Right atrium auricular region (tissue), 2 donors: ENCODE measurements at regions not wholly inside any gene's neighbourhood (a gene's known extent, or its start where the extent isn't known, plus 50 kb on each side); places are given as distances from the start of the nearest gene placed in this dataset.

Experiments used
- DNase-seq: peaks from one replicate; pipeline ENCODE4 v3.0.0-alpha.2; 2019; ENCODE audit warnings: low spot score
- H3K27ac ChIP-seq, 2 donors: fragments of 200-600 bp; sonication (generic); 1 replicate in 1 of 2; 2 replicates in 1 of 2; pipeline ENCODE4 v1.5.1; 2016 to 2019
- H3K27me3 ChIP-seq, 2 donors: fragments of 200-600 bp; sonication (generic); one replicate each; pipeline versions ENCODE4 v1.5.1 to v1.6.0; 2017 to 2019
- H3K36me3 ChIP-seq: fragments of 200-600 bp; sonication (generic); one replicate; pipeline ENCODE4 v1.5.1; 2016
- H3K4me1 ChIP-seq, 2 donors: fragments of 200-600 bp; sonication (generic); one replicate each; pipeline versions ENCODE4 v1.5.1 to v1.6.0; 2017 to 2019
- H3K4me3 ChIP-seq, 2 donors: fragments of 200-600 bp; sonication (generic); 1 replicate in 1 of 2; 2 replicates in 1 of 2; pipeline ENCODE4 v1.5.1; 2017 to 2019; ENCODE audit warnings: mild to moderate bottlenecking in 1 of 2, moderate library complexity in 1 of 2
- H3K9me3 ChIP-seq, 2 donors: fragments of 200-600 bp; sonication (generic); one replicate each; pipeline ENCODE4 v1.5.1; 2019
- CTCF ChIP-seq, 2 donors: fragments of 200-600 bp; sonication (generic); IDR thresholded peaks; one replicate each; pipeline ENCODE4 v1.5.1; 2019; ENCODE audit warnings: antibody characterized with exemption in 2 of 2

- no peak for TF ChIP-seq CTCF (IDR thresholded peaks at IDR 0.05)
- Histone ChIP-seq H3K27ac (no peak overlapping the region), H3K36me3 (no peaks in the 10 kb centered on the region), H3K9me3 (no peaks in the 10 kb centered on the region), H3K4me1 (no peaks in the 10 kb centered on the region), H3K4me3 (no peak overlapping the region), H3K27me3 (no peaks in the 10 kb centered on the region)
- no peak for DNase-seq
These were observed 170.6 kb upstream of the STXBP6 start for GRCh38 chr14:25220514-25220913.

GRCh38 chr14:25215607-25216006, 165.7 kb upstream of the STXBP6 start:
- peaks cover 0 to 5% of the 10 kb centered on the region in 2 donors for H3K9me3 ChIP-seq
- H3K36me3 ChIP-seq, result no peaks in the 10 kb centered on the region
- DNase-seq, result no peak

GRCh38 chr14:25197885-25198284, 147.9 kb upstream of the STXBP6 start:
- TF ChIP-seq CTCF (IDR thresholded peaks at IDR 0.05), result no peak
- no peak overlapping the region for H3K4me3 ChIP-seq
- H3K9me3 ChIP-seq, result peaks cover 0 to 6% of the 10 kb centered on the region in 2 donors
- H3K27me3 ChIP-seq, result no peaks in the 10 kb centered on the region
- H3K27ac ChIP-seq, result no peak overlapping the region
- no peak for DNase-seq
- H3K36me3 ChIP-seq, result no peaks in the 10 kb centered on the region
- H3K4me1 ChIP-seq, result no peaks in the 10 kb centered on the region

More at GRCh38 chr14:25215607-25216006, 165.7 kb upstream of the STXBP6 start:
- no peak for TF ChIP-seq CTCF (IDR thresholded peaks at IDR 0.05)
- H3K4me3 ChIP-seq, result no peak overlapping the region
- H3K4me1 ChIP-seq, result no peaks in the 10 kb centered on the region
- no peak overlapping the region for H3K27ac ChIP-seq
- no peaks in the 10 kb centered on the region for H3K27me3 ChIP-seq

- Histone ChIP-seq H3K4me3 (no peak overlapping the region), H3K9me3 (no peaks in the 10 kb centered on the region), H3K27me3 (no peaks in the 10 kb centered on the region), H3K4me1 (no peaks in the 10 kb centered on the region), H3K27ac (no peak overlapping the region), H3K36me3 (no peaks in the 10 kb centered on the region)
- no peak for DNase-seq
- no peak for TF ChIP-seq CTCF (IDR thresholded peaks at IDR 0.05)
These were observed 130.3 kb upstream of the STXBP6 start for GRCh38 chr14:25180221-25180620.

GRCh38 chr14:25178255-25178654, 128.3 kb upstream of the STXBP6 start:
- H3K36me3 ChIP-seq, result no peaks in the 10 kb centered on the region
- no peaks in the 10 kb centered on the region for H3K27me3 ChIP-seq
- H3K4me3 ChIP-seq, result no peak overlapping the region
- H3K9me3 ChIP-seq, result no peaks in the 10 kb centered on the region
- no peak for DNase-seq
- no peak overlapping the region for H3K27ac ChIP-seq
- TF ChIP-seq CTCF (IDR thresholded peaks at IDR 0.05), result no peak
- H3K4me1 ChIP-seq, result no peaks in the 10 kb centered on the region
